ENCODE measurements at regions not wholly inside any gene's neighbourhood (a gene's known extent, or its start where the extent isn't known, plus 50 kb on each side); places are given as distances from the start of the nearest gene placed in this dataset.

GRCh38 chr2:56444339-56444738 lies 260.5 kb downstream of the CCDC85A start:
- no peak for DNase-seq

- no peak for DNase-seq
Measured at GRCh38 chr2:56448403-56449001, 264.7 kb downstream of the CCDC85A start.

- DNase-seq = peak; percentile 49
Measured at GRCh38 chr2:56449002-56449431, 265.2 kb downstream of the CCDC85A start.

- DNase-seq = no peak
Measured at GRCh38 chr2:56449449-56449860, 265.7 kb downstream of the CCDC85A start.

- DNase-seq = no peak
Measured at GRCh38 chr2:56450047-56450446, 266.3 kb downstream of the CCDC85A start.

- no peak for DNase-seq
Measured at GRCh38 chr2:56450772-56451171, 267.0 kb downstream of the CCDC85A start.

GRCh38 chr2:56455642-56456041 lies 271.9 kb downstream of the CCDC85A start:
- no peak for DNase-seq

GRCh38 chr2:56456791-56457190 lies 273.0 kb downstream of the CCDC85A start:
- DNase-seq = no peak

- no peak for DNase-seq
Measured at GRCh38 chr2:56460508-56460907, 276.7 kb downstream of the CCDC85A start.

- no peak for DNase-seq
Measured at GRCh38 chr2:56464066-56464465, 280.3 kb downstream of the CCDC85A start.

- DNase-seq = peak; percentile 51
Measured at GRCh38 chr2:56464613-56465012, 280.8 kb downstream of the CCDC85A start.

- DNase-seq = peak; percentile 6
Measured at GRCh38 chr2:56465491-56465890, 281.7 kb downstream of the CCDC85A start.

GRCh38 chr2:56473524-56473923 lies 289.7 kb downstream of the CCDC85A start:
- DNase-seq = peak; percentile 11

- DNase-seq = peak; percentile 62
Measured at GRCh38 chr2:56474412-56475158, 290.8 kb downstream of the CCDC85A start.

GRCh38 chr2:56475191-56475590 lies 291.4 kb downstream of the CCDC85A start:
- no peak for DNase-seq

- DNase-seq = no peak
Measured at GRCh38 chr2:56476509-56477071, 292.8 kb downstream of the CCDC85A start.

- DNase-seq = no peak
Measured at GRCh38 chr2:56478027-56478426, 294.2 kb downstream of the CCDC85A start.

- no peak for DNase-seq
Measured at GRCh38 chr2:56483081-56483480, 299.3 kb downstream of the CCDC85A start.

GRCh38 chr2:56484906-56485305 lies 301.1 kb downstream of the CCDC85A start:
- no peak for DNase-seq

- no peak for DNase-seq
Measured at GRCh38 chr2:56500317-56500716, 316.5 kb downstream of the CCDC85A start.

GRCh38 chr2:56502616-56503015 lies 318.8 kb downstream of the CCDC85A start:
- no peak for DNase-seq

- DNase-seq = no peak
Measured at GRCh38 chr2:56505885-56506284, 322.1 kb downstream of the CCDC85A start.

- no peak for DNase-seq
Measured at GRCh38 chr2:56508662-56509061, 324.9 kb downstream of the CCDC85A start.

GRCh38 chr2:56510610-56511009 lies 326.8 kb downstream of the CCDC85A start:
- no peak for DNase-seq
